SH-SY5Y (cell line): ENCODE measurements at regions not wholly inside any gene's neighbourhood (a gene's known extent, or its start where the extent isn't known, plus 50 kb on each side); places are given as distances from the start of the nearest gene placed in this dataset.

ENCODE experiments used
- GATA2 ChIP-seq: IDR thresholded peaks from 2 replicates; pipeline ENCODE4 v1.6.1; 2011; ENCODE audit warnings: mild to moderate bottlenecking, low read depth, low read length
- GATA3 ChIP-seq: IDR thresholded peaks from 2 replicates; pipeline ENCODE4 v1.6.1; 2011; ENCODE audit warnings: low read depth, mild to moderate bottlenecking, low read length, moderate library complexity

DNA sequence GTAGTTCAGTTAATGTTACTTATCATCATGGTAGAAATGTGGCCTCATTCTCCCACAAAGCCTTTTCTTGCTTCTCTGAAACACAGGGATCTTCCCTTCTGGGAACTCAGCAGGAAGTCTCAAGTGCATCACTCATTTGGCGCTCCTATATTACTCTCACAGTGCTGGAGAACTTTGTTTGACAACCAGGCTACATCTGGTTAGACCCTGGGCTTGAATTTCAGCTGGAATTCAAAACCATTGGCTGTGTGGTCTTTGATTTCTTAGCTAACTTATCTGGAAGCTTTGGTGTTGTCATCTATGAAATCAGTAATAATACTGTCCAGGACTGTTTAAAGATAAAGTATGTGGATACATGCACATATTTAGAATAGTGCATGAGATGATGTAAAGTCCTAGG, 1777.1 kb downstream of the MAT2B start:
- TF ChIP-seq GATA3 (no peak), GATA2 (no peak)
